SJSA1 (cell line): ENCODE measurements at regions not wholly inside any gene's neighbourhood (a gene's known extent, or its start where the extent isn't known, plus 50 kb on each side); places are given as distances from the start of the nearest gene placed in this dataset.

Experiments used
- DNase-seq, 2 experiments: peaks; one replicate each; pipeline ENCODE4 v3.0.0-alpha.2; 2015 to 2020; ENCODE audit warnings: low spot score in 2 of 2, low read depth in 1 of 2
- H3K27ac ChIP-seq: fragments of 250-450 bp; sonication (Bioruptor Pico); 2 replicates; pipeline ENCODE4 v1.5.1; 2020; ENCODE audit warnings: mild to moderate bottlenecking, moderate library complexity
- H3K27me3 ChIP-seq: fragments of 250-450 bp; sonication (Bioruptor Pico); replicated peaks from 2 replicates; pipeline ENCODE4 v1.5.1; 2020; ENCODE audit warnings: mild to moderate bottlenecking, moderate library complexity
- H3K36me3 ChIP-seq: fragments of 250-450 bp; sonication (Bioruptor Pico); 2 replicates; pipeline ENCODE4 v1.5.1; 2020; ENCODE audit warnings: mild to moderate bottlenecking
- H3K4me1 ChIP-seq: fragments of 250-450 bp; sonication (Bioruptor Pico); replicated peaks from 2 replicates; pipeline ENCODE4 v1.6.1; 2021; ENCODE audit warnings: mild to moderate bottlenecking
- H3K4me3 ChIP-seq: fragments of 250-450 bp; sonication (Bioruptor Pico); 2 replicates; pipeline ENCODE4 v1.5.1; 2020; ENCODE audit warnings: mild to moderate bottlenecking
- H3K9me3 ChIP-seq: fragments of 250-450 bp; sonication (Bioruptor Pico); replicated peaks from 2 replicates; pipeline ENCODE4 v1.5.1; 2020; ENCODE audit warnings: mild to moderate bottlenecking

DNA sequence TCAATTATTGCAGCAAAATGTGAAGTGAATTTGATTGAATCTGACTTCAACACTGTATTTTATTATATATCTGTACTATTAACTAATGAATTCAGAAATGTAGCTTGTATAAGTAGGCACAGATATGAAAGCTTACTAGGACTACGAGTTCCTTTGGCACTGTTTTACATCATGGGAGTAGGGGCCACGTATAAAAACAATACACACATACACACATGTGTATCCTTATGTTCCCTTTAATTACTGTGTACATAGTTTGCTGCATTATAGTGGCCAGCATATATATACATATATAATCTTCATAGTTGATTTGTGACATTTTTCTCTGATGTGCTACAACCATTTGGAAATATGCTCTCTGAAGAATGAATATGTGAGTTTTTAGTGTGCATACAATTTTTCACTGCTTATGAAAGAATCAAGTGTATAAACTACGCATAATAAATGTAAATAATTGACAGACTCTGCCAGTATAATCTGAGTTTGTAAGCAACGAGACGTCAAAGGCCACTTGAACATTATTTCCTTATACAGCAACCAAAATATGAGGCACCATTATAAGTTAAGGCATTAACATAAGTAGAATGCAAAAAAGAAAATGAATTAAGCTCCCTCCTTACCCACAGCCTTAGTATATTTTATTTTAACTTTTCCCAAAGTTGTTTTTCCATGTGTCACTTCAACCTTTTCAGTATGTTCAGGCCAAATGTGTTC is 98.1 kb upstream of the GALNT5 start:
- Histone ChIP-seq H3K27me3 (no peaks in the 10 kb centered on the region), H3K36me3 (no peaks in the 10 kb centered on the region), H3K9me3 (no peaks in the 10 kb centered on the region), H3K4me3 (no peak overlapping the region), H3K4me1 (no peaks in the 10 kb centered on the region), H3K27ac (no peak overlapping the region)
- no peak for DNase-seq

DNA sequence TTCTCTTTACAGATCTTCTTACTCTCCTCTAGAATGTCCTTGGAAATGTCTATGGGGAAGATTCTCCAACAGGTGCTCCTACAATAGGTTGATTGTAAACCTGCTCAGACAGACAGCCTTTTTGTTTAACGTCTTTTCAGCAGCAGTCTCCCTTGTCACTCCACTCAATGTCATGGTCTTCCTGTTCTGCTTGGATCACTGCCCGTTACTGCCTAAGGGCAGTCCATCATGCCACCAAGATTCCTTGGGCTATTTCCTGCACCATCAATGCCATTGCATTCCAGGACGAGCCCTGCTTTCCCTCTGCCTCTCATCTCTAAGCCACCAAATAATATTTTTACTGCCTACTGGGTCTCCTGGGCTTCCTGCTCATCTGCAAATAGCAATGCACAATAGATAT is 97.4 kb upstream of the GALNT5 start:
- Histone ChIP-seq H3K9me3 (no peaks in the 10 kb centered on the region), H3K27ac (no peak overlapping the region), H3K27me3 (no peaks in the 10 kb centered on the region), H3K36me3 (no peaks in the 10 kb centered on the region), H3K4me3 (no peak overlapping the region), H3K4me1 (no peaks in the 10 kb centered on the region)
- DNase-seq: no peak

DNA sequence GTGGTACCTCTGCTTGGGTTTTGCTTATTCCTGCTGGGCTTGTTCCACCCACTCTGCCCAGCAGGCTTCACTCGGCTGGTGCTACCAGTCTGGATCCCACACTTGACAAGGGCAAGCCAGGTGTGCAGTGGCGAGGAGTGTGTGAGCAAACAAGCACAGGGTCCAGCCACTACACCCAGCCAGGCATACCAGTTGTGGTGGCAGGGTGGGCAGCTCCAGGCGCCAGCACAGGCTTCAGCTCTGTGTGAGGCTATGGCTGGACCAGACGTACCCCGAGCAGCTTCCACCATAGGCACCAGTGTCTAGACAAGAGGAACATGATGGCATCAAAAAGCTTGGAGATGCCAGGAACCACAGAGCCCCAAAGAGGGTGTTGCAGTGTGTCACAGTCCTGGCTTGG is 93.1 kb upstream of the GALNT5 start:
- Histone ChIP-seq H3K4me3 (no peak overlapping the region), H3K27ac (no peak overlapping the region), H3K36me3 (no peaks in the 10 kb centered on the region), H3K27me3 (no peaks in the 10 kb centered on the region), H3K9me3 (no peaks in the 10 kb centered on the region), H3K4me1 (peaks cover 11% of the 10 kb centered on the region)
- no peak for DNase-seq

GRCh38 chr2:157164891-157165290 is 92.6 kb upstream of the GALNT5 start:
- no peaks in the 10 kb centered on the region for H3K27me3 ChIP-seq
- H3K27ac ChIP-seq: no peak overlapping the region
- no peaks in the 10 kb centered on the region for H3K9me3 ChIP-seq
- no peaks in the 10 kb centered on the region for H3K36me3 ChIP-seq
- H3K4me3 ChIP-seq: no peak overlapping the region
- DNase-seq: no peak
- H3K4me1 ChIP-seq: peaks cover 11% of the 10 kb centered on the region

- Histone ChIP-seq H3K27ac (no peak overlapping the region), H3K4me1 (peaks cover 33% of the 10 kb centered on the region), H3K36me3 (no peaks in the 10 kb centered on the region), H3K9me3 (no peaks in the 10 kb centered on the region), H3K4me3 (no peak overlapping the region), H3K27me3 (no peaks in the 10 kb centered on the region)
- DNase-seq: no peak
These were observed 89.0 kb upstream of the GALNT5 start for GRCh38 chr2:157168501-157168900.

- Histone ChIP-seq H3K36me3 (no peaks in the 10 kb centered on the region), H3K27me3 (no peaks in the 10 kb centered on the region), H3K27ac (no peak overlapping the region), H3K4me3 (no peak overlapping the region), H3K9me3 (no peaks in the 10 kb centered on the region), H3K4me1 (peaks cover 44% of the 10 kb centered on the region)
- DNase-seq: no peak
These were observed 87.6 kb upstream of the GALNT5 start for GRCh38 chr2:157169889-157170288.

GRCh38 chr2:157170299-157170698 is 87.2 kb upstream of the GALNT5 start:
- H3K36me3 ChIP-seq: no peaks in the 10 kb centered on the region
- H3K9me3 ChIP-seq: no peaks in the 10 kb centered on the region
- H3K27ac ChIP-seq: no peak overlapping the region
- H3K4me3 ChIP-seq: no peak overlapping the region
- no peak for DNase-seq
- peaks cover 44% of the 10 kb centered on the region for H3K4me1 ChIP-seq
- H3K27me3 ChIP-seq: no peaks in the 10 kb centered on the region

DNA sequence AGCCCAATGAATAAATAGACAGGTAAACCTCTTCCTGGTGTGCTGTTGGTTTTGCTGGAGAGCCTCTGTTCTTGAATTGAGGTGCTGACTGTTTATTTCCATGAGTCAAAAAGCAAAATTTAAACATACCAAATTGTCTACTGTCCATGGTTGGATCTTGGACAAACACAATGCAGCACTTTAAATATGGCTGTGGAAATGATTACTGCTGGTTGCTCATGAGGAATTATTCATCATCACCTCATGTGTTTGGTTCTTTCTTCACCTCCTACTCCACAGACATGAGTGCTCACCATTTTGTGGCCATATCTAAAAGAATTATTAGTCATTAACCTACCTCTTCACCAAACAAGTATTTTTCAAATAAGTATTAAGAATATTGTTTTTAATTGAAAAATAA is 85.3 kb upstream of the GALNT5 start:
- Histone ChIP-seq H3K4me1 (peaks cover 44% of the 10 kb centered on the region), H3K4me3 (no peak overlapping the region), H3K27ac (no peak overlapping the region), H3K36me3 (no peaks in the 10 kb centered on the region), H3K27me3 (no peaks in the 10 kb centered on the region), H3K9me3 (no peaks in the 10 kb centered on the region)
- no peak for DNase-seq

- no peaks in the 10 kb centered on the region for H3K36me3 ChIP-seq
- H3K4me1 ChIP-seq: peaks cover 40% of the 10 kb centered on the region
- no peak overlapping the region for H3K4me3 ChIP-seq
- peak overlapping the region; percentile 83 for H3K27ac ChIP-seq
- peak in 1 of 2 experiments; percentile 16 for DNase-seq
- H3K9me3 ChIP-seq: no peaks in the 10 kb centered on the region
- no peaks in the 10 kb centered on the region for H3K27me3 ChIP-seq
These were observed 84.5 kb upstream of the GALNT5 start for GRCh38 chr2:157172866-157173578.

GRCh38 chr2:157173740-157174184 is 83.7 kb upstream of the GALNT5 start:
- Histone ChIP-seq H3K4me3 (no peak overlapping the region), H3K9me3 (no peaks in the 10 kb centered on the region), H3K36me3 (no peaks in the 10 kb centered on the region), H3K4me1 (peaks cover 34% of the 10 kb centered on the region), H3K27ac (peak overlapping the region; percentile 83), H3K27me3 (no peaks in the 10 kb centered on the region)
- peak; percentile 74 to 90 for DNase-seq

GRCh38 chr2:157174321-157174720 is 83.2 kb upstream of the GALNT5 start:
- Histone ChIP-seq H3K4me3 (no peak overlapping the region), H3K27me3 (no peaks in the 10 kb centered on the region), H3K27ac (peak overlapping the region; percentile 83), H3K36me3 (no peaks in the 10 kb centered on the region), H3K9me3 (no peaks in the 10 kb centered on the region), H3K4me1 (peaks cover 33% of the 10 kb centered on the region)
- no peak for DNase-seq

DNA sequence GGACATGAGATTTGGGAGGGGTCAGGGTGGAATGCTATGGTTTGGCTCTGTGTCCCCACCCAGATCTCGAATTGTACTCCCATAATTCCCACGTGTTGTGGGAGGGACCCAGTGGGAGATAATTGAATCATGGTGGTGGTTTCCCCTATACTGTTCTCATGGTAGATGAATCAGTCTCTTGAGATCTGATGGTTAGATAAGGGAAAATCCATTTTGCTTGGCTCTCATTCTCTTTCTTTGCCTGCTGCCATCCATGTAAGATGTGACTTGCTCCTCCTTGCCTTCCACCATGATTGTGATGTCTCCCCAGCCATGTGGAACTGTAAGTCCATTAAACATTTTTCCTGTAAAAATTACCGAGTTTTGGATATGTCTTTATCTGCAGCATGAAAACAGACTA is 80.9 kb upstream of the GALNT5 start:
- no peak for DNase-seq
- no peaks in the 10 kb centered on the region for H3K27me3 ChIP-seq
- H3K4me3 ChIP-seq: no peak overlapping the region
- H3K27ac ChIP-seq: no peak overlapping the region
- H3K4me1 ChIP-seq: peaks cover 29% of the 10 kb centered on the region
- no peaks in the 10 kb centered on the region for H3K9me3 ChIP-seq
- no peaks in the 10 kb centered on the region for H3K36me3 ChIP-seq

- H3K4me3 ChIP-seq: no peak overlapping the region
- no peak for DNase-seq
- H3K27me3 ChIP-seq: no peaks in the 10 kb centered on the region
- no peak overlapping the region for H3K27ac ChIP-seq
- H3K9me3 ChIP-seq: no peaks in the 10 kb centered on the region
- peaks cover 29% of the 10 kb centered on the region for H3K4me1 ChIP-seq
- no peaks in the 10 kb centered on the region for H3K36me3 ChIP-seq
These were observed 78.6 kb upstream of the GALNT5 start for GRCh38 chr2:157178874-157179273.

DNA sequence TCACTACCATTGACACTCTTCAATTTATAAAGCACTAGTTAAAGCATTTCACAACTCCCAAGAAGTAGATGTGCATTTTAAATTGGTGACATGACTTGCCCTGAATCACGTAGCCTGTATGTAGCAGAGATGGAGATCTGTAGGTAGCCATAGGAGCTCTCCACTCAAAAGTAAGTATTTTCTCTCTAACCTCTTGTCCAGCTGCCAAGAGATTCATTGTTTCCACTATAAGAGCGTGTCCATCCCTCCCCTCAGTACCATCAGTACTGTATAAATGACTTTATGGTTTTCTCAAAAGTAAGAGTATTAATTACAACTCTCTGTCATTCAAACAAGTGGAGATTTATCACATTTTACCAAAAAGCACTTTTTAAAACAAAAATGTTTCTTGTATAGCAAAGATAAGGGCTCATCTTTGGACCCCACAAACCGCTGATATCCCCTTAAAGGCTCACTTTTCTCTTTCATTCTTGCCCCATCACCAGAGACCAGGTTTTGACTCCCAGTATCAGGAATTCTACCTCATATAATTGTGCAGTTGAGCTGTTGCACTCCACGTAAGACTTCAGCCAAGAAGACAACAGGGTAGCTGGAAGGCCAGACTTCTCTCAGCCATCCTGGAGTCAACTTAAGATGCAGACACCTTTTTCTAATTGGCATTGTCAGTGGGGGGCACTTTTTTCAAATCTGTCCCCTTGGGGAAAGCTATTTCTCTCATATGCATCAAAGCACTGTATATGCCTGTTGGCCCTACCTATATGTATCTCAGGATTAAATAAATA is 78.0 kb upstream of the GALNT5 start:
- no peaks in the 10 kb centered on the region for H3K9me3 ChIP-seq
- peaks cover 29% of the 10 kb centered on the region for H3K4me1 ChIP-seq
- H3K4me3 ChIP-seq: no peak overlapping the region
- no peaks in the 10 kb centered on the region for H3K27me3 ChIP-seq
- H3K36me3 ChIP-seq: no peaks in the 10 kb centered on the region
- H3K27ac ChIP-seq: no peak overlapping the region
- DNase-seq: no peak
